HFFc6 (cell line): ENCODE measurements at regions not wholly inside any gene's neighbourhood (a gene's known extent, or its start where the extent isn't known, plus 50 kb on each side); places are given as distances from the start of the nearest gene placed in this dataset.
"Not testable (repeated sequence)": the region's sequence is repeated elsewhere in the genome, so short reads cannot be mapped to it uniquely, and the experiment has no call there.

ENCODE experiments used
- DNase-seq: peaks from one replicate; pipeline ENCODE4 v3.0.0-alpha.2; 2018
- H3K27ac Mint-ChIP-seq: 2 replicates; pipeline ENCODE4 v1.8.0; 2020; ENCODE audit warnings: mild to moderate bottlenecking, mixed read lengths
- H3K27me3 Mint-ChIP-seq: 2 replicates; pipeline ENCODE4 v1.8.0; 2021; ENCODE audit warnings: mild to moderate bottlenecking, moderate library complexity, mixed read lengths; ENCODE audit not compliant: insufficient read depth
- H3K36me3 Mint-ChIP-seq: 2 replicates; pipeline ENCODE4 v1.8.0; 2021; ENCODE audit warnings: low read depth, mixed read lengths
- H3K4me1 Mint-ChIP-seq: 2 replicates; pipeline ENCODE4 v1.8.0; 2020; ENCODE audit warnings: low read depth, mixed read lengths
- H3K4me3 Mint-ChIP-seq: 2 replicates; pipeline ENCODE4 v1.8.0; 2020; ENCODE audit warnings: mild to moderate bottlenecking, moderate library complexity, mixed read lengths
- H3K9me3 Mint-ChIP-seq: 2 replicates; pipeline ENCODE4 v1.8.0; 2020; ENCODE audit warnings: mild to moderate bottlenecking, mixed read lengths
- CTCF ChIP-seq: fragments of 200-600 bp; sonication (generic); IDR thresholded peaks from 2 replicates; pipeline ENCODE4 v1.5.0; 2021; ENCODE audit warnings: antibody characterized with exemption, mild to moderate bottlenecking

GRCh38 chr5:1618296-1618865, 94.6 kb upstream of the LPCAT1 start:
- not testable (repeated sequence) for H3K27ac Mint-ChIP-seq, H3K9me3 Mint-ChIP-seq, DNase-seq, H3K4me1 Mint-ChIP-seq, H3K4me3 Mint-ChIP-seq
- peaks cover 16% of the 10 kb centered on the region for H3K27me3 Mint-ChIP-seq
- peaks cover 31% of the 10 kb centered on the region for H3K36me3 Mint-ChIP-seq

- DNase-seq, H3K4me3 Mint-ChIP-seq, H3K4me1 Mint-ChIP-seq, H3K27ac Mint-ChIP-seq, H3K27me3 Mint-ChIP-seq, H3K9me3 Mint-ChIP-seq: not testable (repeated sequence)
- H3K36me3 Mint-ChIP-seq, result peaks cover 25% of the 10 kb centered on the region
Observed at GRCh38 chr5:1617236-1617755, 93.5 kb upstream of the LPCAT1 start.

GRCh38 chr5:1613515-1613914, 89.8 kb upstream of the LPCAT1 start:
- not testable (repeated sequence) for H3K27me3 Mint-ChIP-seq, DNase-seq, H3K36me3 Mint-ChIP-seq, H3K9me3 Mint-ChIP-seq, H3K4me1 Mint-ChIP-seq, H3K4me3 Mint-ChIP-seq, H3K27ac Mint-ChIP-seq

- not testable (repeated sequence) for H3K27me3 Mint-ChIP-seq, H3K27ac Mint-ChIP-seq, H3K4me3 Mint-ChIP-seq, DNase-seq, H3K36me3 Mint-ChIP-seq, H3K9me3 Mint-ChIP-seq, H3K4me1 Mint-ChIP-seq
Observed at GRCh38 chr5:1610526-1610925, 86.8 kb upstream of the LPCAT1 start.

- H3K4me3 Mint-ChIP-seq, H3K9me3 Mint-ChIP-seq, DNase-seq, H3K36me3 Mint-ChIP-seq, H3K4me1 Mint-ChIP-seq, H3K27ac Mint-ChIP-seq, H3K27me3 Mint-ChIP-seq: not testable (repeated sequence)
Observed at GRCh38 chr5:1609111-1609510, 85.4 kb upstream of the LPCAT1 start.

GRCh38 chr5:1608336-1608735, 84.6 kb upstream of the LPCAT1 start:
- H3K4me3 Mint-ChIP-seq, H3K27ac Mint-ChIP-seq, H3K27me3 Mint-ChIP-seq, H3K9me3 Mint-ChIP-seq, H3K36me3 Mint-ChIP-seq, H3K4me1 Mint-ChIP-seq: not testable (repeated sequence)
- peak; percentile 18 for DNase-seq

- not testable (repeated sequence) for H3K27ac Mint-ChIP-seq, H3K36me3 Mint-ChIP-seq, H3K4me1 Mint-ChIP-seq, H3K4me3 Mint-ChIP-seq, H3K27me3 Mint-ChIP-seq, H3K9me3 Mint-ChIP-seq, DNase-seq
Observed at GRCh38 chr5:1606951-1607350, 83.2 kb upstream of the LPCAT1 start.

- not testable (repeated sequence) for H3K4me1 Mint-ChIP-seq, DNase-seq, H3K27me3 Mint-ChIP-seq, H3K36me3 Mint-ChIP-seq, H3K27ac Mint-ChIP-seq, H3K9me3 Mint-ChIP-seq, H3K4me3 Mint-ChIP-seq
Observed at GRCh38 chr5:1603916-1604315, 80.2 kb upstream of the LPCAT1 start.

GRCh38 chr5:1601565-1601964, 77.8 kb upstream of the LPCAT1 start:
- H3K4me3 Mint-ChIP-seq, result not testable (repeated sequence)

More at GRCh38 chr5:1601565-1601964, 77.8 kb upstream of the LPCAT1 start:
- peak; percentile 36 for TF ChIP-seq CTCF
- peaks cover 11% of the 10 kb centered on the region for H3K4me1 Mint-ChIP-seq
- H3K9me3 Mint-ChIP-seq, H3K27me3 Mint-ChIP-seq, H3K27ac Mint-ChIP-seq, DNase-seq, H3K36me3 Mint-ChIP-seq: not testable (repeated sequence)
